Kidney epithelial cell (primary cell): ENCODE measurements at regions not wholly inside any gene's neighbourhood (a gene's known extent, or its start where the extent isn't known, plus 50 kb on each side); places are given as distances from the start of the nearest gene placed in this dataset.
"Not testable (repeated sequence)": the region's sequence is repeated elsewhere in the genome, so short reads cannot be mapped to it uniquely, and the experiment has no call there.

Experiments
- DNase-seq: peaks from one replicate; pipeline ENCODE4 v3.0.0-alpha.2; 2010; ENCODE audit warnings: low read depth
- H3K27me3 ChIP-seq: 2 replicates; pipeline ENCODE4 v1.6.0; 2011; ENCODE audit warnings: low read length; ENCODE audit not compliant: control insufficient read depth, insufficient read depth
- H3K36me3 ChIP-seq: 2 replicates; pipeline ENCODE4 v1.5.1; 2011; ENCODE audit warnings: low read length; ENCODE audit not compliant: control insufficient read depth, insufficient read depth
- H3K4me3 ChIP-seq: 2 replicates; pipeline ENCODE4 v1.5.1; 2011; ENCODE audit warnings: low read depth, mild to moderate bottlenecking, control low read depth, low read length
- CTCF ChIP-seq: IDR thresholded peaks from 2 replicates; pipeline ENCODE4 v1.5.1; 2011; ENCODE audit warnings: mild to moderate bottlenecking, moderate library complexity, low read length, control low read depth, inconsistent platforms; ENCODE audit not compliant: insufficient read depth, poor library complexity, severe bottlenecking

- Histone ChIP-seq H3K36me3 (no peaks in the 10 kb centered on the region), H3K4me3 (no peak overlapping the region), H3K27me3 (no peaks in the 10 kb centered on the region)
- TF ChIP-seq CTCF: no peak
- no peak for DNase-seq
Measured at GRCh38 chr2:118582058-118582457, 265.4 kb downstream of the EN1 start.

- no peaks in the 10 kb centered on the region for H3K36me3 ChIP-seq
- no peaks in the 10 kb centered on the region for H3K27me3 ChIP-seq
- TF ChIP-seq CTCF: no peak
- DNase-seq: no peak
- no peak overlapping the region for H3K4me3 ChIP-seq
Measured at GRCh38 chr2:118580651-118581050, 266.8 kb downstream of the EN1 start.

GRCh38 chr2:118580107-118580506, 267.3 kb downstream of the EN1 start:
- TF ChIP-seq CTCF: no peak
- no peak for DNase-seq

GRCh38 chr2:118577202-118577601, 270.2 kb downstream of the EN1 start:
- Histone ChIP-seq H3K27me3 (no peaks in the 10 kb centered on the region), H3K4me3 (no peak overlapping the region), H3K36me3 (no peaks in the 10 kb centered on the region)
- TF ChIP-seq CTCF: no peak
- no peak for DNase-seq

More at GRCh38 chr2:118580107-118580506, 267.3 kb downstream of the EN1 start:
- Histone ChIP-seq H3K27me3 (no peaks in the 10 kb centered on the region), H3K4me3 (no peak overlapping the region), H3K36me3 (no peaks in the 10 kb centered on the region)

- TF ChIP-seq CTCF: no peak
- Histone ChIP-seq H3K36me3 (no peaks in the 10 kb centered on the region), H3K27me3 (no peaks in the 10 kb centered on the region), H3K4me3 (no peak overlapping the region)
- no peak for DNase-seq
Measured at GRCh38 chr2:118576109-118576855, 271.2 kb downstream of the EN1 start.

- not testable (repeated sequence) for DNase-seq, H3K36me3 ChIP-seq, H3K4me3 ChIP-seq, H3K27me3 ChIP-seq
Measured at GRCh38 chr2:118572380-118572779, 275.1 kb downstream of the EN1 start.
